Astrocyte (in vitro differentiated cells and primary cell): ENCODE measurements at regions not wholly inside any gene's neighbourhood (a gene's known extent, or its start where the extent isn't known, plus 50 kb on each side); places are given as distances from the start of the nearest gene placed in this dataset.

Experiments used
- EZH2 ChIP-seq: IDR thresholded peaks from 2 replicates; pipeline ENCODE4 v1.6.1; 2012; ENCODE audit warnings: mild to moderate bottlenecking, low read length, inconsistent platforms; ENCODE audit not compliant: insufficient read depth
- TF ChIP-seq, protein P1 (sequence below): IDR thresholded peaks from 2 replicates; pipeline ENCODE4 v1.5.1; 2011; ENCODE audit warnings: low read depth, mild to moderate bottlenecking, inconsistent platforms, low read length, moderate library complexity; ENCODE audit not compliant: insufficient read depth

DNA sequence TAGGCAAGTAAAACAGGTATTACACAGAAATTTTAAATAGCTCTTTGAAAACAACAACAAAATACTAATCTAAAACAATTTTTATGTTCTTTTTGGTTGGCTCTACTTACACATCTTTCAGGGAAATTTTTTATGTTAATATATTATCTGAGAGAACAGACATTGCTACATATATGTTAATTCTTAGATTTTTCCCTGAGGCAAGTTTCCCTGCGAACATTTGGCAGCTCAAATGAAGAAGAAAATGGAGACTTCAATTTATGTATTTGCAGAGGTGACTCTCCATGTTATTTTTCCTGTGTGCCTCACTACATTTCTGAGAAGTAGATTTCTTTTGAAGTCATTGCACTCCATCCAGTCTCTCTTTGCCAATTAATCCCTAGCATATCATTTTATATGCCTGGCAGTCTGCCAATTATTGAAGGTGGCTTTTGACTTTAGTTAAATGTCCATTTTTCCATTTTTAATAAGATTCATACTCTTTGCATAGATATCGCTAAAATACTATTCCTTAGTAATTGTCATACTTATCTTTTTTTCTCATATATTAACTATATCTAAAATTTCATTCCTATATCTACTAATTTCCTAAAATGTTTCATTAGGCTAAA is 908.2 kb upstream of the CDH10 start:
- TF ChIP-seq, protein P1, sequence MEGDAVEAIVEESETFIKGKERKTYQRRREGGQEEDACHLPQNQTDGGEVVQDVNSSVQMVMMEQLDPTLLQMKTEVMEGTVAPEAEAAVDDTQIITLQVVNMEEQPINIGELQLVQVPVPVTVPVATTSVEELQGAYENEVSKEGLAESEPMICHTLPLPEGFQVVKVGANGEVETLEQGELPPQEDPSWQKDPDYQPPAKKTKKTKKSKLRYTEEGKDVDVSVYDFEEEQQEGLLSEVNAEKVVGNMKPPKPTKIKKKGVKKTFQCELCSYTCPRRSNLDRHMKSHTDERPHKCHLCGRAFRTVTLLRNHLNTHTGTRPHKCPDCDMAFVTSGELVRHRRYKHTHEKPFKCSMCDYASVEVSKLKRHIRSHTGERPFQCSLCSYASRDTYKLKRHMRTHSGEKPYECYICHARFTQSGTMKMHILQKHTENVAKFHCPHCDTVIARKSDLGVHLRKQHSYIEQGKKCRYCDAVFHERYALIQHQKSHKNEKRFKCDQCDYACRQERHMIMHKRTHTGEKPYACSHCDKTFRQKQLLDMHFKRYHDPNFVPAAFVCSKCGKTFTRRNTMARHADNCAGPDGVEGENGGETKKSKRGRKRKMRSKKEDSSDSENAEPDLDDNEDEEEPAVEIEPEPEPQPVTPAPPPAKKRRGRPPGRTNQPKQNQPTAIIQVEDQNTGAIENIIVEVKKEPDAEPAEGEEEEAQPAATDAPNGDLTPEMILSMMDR, result no peak
- TF ChIP-seq EZH2, result no peak
